K562 (cell line): ENCODE measurements at regions not wholly inside any gene's neighbourhood (a gene's known extent, or its start where the extent isn't known, plus 50 kb on each side); places are given as distances from the start of the nearest gene placed in this dataset.

Experiments
- EP400 ChIP-seq: fragments of 450-650 bp; IDR thresholded peaks from 2 replicates; pipeline ENCODE4 v1.6.1; 2017; ENCODE audit warnings: antibody characterized with exemption, mild to moderate bottlenecking, moderate library complexity
- FOXA1 ChIP-seq: fragments of 450-650 bp; IDR thresholded peaks from 2 replicates; pipeline ENCODE4 v1.6.1; 2016; ENCODE audit warnings: mild to moderate bottlenecking, borderline replicate concordance
- NFYB ChIP-seq: IDR thresholded peaks from 2 replicates; pipeline ENCODE4 v1.6.1; 2011; ENCODE audit warnings: mild to moderate bottlenecking, moderate library complexity; ENCODE audit not compliant: insufficient read length; ENCODE audit errors: extremely low read depth
- NR2C1 ChIP-seq, 2 experiments: fragments of 450-650 bp; IDR thresholded peaks; 2 replicates each; pipeline ENCODE4 v1.6.1; 2017; ENCODE audit warnings: mild to moderate bottlenecking in 2 of 2, antibody characterized with exemption in 1 of 2, inconsistent platforms in 1 of 2, missing compliant biosample characterization in 1 of 2, missing genetic modification characterization in 1 of 2
- PTRF ChIP-seq: fragments of 450-650 bp; IDR thresholded peaks from 2 replicates; pipeline ENCODE4 v1.6.1; 2016; ENCODE audit warnings: mild to moderate bottlenecking, missing genetic modification characterization, missing compliant biosample characterization
- RAD21 ChIP-seq, 2 experiments: fragments of 250-450 bp in 1 of 2; fragments of 450-650 bp in 1 of 2; sonication (Bioruptor Pico) in 1 of 2; formaldehyde crosslinking in 1 of 2; IDR thresholded peaks in 1 of 2; conservative IDR thresholded peaks in 1 of 2; 2 replicates each; pipeline versions ENCODE4 v1.4.0 to v1.8.0; 2020 to 2022; ENCODE audit warnings: mild to moderate bottlenecking in 2 of 2, moderate library complexity in 1 of 2
- REST ChIP-seq, 2 experiments: fragments of 450-650 bp; formaldehyde crosslinking in 1 of 2; IDR thresholded peaks; 2 replicates each; pipeline versions ENCODE4 v1.4.0 to v1.6.1; 2014 to 2020; ENCODE audit warnings: mild to moderate bottlenecking in 2 of 2, borderline replicate concordance in 1 of 2, low read depth in 1 of 2
- TRIM28 ChIP-seq: fragments of 450-650 bp; IDR thresholded peaks from 2 replicates; pipeline ENCODE4 v1.6.1; 2017
- TSC22D4 ChIP-seq: fragments of 450-650 bp; IDR thresholded peaks from 2 replicates; pipeline ENCODE4 v1.6.1; 2016; ENCODE audit warnings: missing genetic modification characterization, missing biosample characterization, control low read depth
- YY1 ChIP-seq, 3 experiments: IDR thresholded peaks; 2 replicates each; pipeline ENCODE4 v1.6.1; 2011; ENCODE audit warnings: low read length in 2 of 3, mild to moderate bottlenecking in 2 of 3, moderate library complexity in 2 of 3, borderline replicate concordance in 1 of 3, control low read depth in 1 of 3, low read depth in 1 of 3; ENCODE audit not compliant: insufficient read depth in 3 of 3, insufficient replicate concordance in 2 of 3, control insufficient read depth in 1 of 3, insufficient read length in 1 of 3; ENCODE audit errors: extremely low read depth in 1 of 3
- ZNF134 ChIP-seq: fragments of 250-450 bp; sonication (Bioruptor Pico); conservative IDR thresholded peaks from 2 replicates; pipeline ENCODE4 v1.4.0; 2020
- ZNF785 ChIP-seq: fragments of 250-450 bp; sonication (Bioruptor Pico); IDR thresholded peaks from 2 replicates; pipeline ENCODE4 v1.4.0; 2020; ENCODE audit warnings: mild to moderate bottlenecking
- TF ChIP-seq, protein P1 (sequence below): fragments of 450-650 bp; IDR thresholded peaks from 2 replicates; pipeline ENCODE4 v1.6.1; 2018; ENCODE audit not compliant: partially characterized antibody

DNA sequence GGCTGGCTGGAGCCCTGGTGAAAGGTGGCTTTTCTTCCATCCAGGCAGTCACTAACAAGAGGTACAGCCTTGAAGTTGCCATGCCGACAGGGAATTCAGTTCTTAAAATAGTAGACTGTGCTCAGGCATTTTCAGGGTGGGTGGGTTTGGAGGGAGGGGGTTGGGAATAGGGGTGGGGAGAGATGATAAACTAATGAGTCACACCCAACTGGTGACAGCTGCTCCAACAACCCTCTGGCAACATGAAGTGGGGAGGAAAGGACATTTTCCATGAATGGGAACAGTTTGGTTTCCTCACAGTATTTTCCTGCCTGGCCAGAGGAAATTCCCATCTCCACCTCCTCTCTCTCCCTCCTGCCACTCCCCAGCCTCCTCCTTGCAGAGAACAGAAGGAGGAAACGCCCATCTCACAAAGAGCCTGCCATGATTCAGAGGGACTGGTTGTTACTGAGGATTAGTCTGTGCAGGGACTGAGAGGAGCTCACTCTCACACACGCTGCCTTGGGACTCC lies 113.0 kb upstream of the SLC1A4 start (continued):
- TF ChIP-seq REST (IDR thresholded peaks at IDR 0.05; ENCODE audit: borderline replicate concordance): peak; percentile 10; the same call in 1 of the 2 replicates
- TF ChIP-seq REST (CRISPR knock-in tag; IDR thresholded peaks at IDR 0.05; ENCODE audit: low read depth): no peak
- peak in 1 of 2 experiments; percentile 24; a peak in 1 of 4 replicates for TF ChIP-seq RAD21 (CRISPR knock-in tag; conservative IDR thresholded peaks at IDR 0.05 in 1 of 2, IDR thresholded peaks at IDR 0.05 in 1 of 2)
- TF ChIP-seq, protein P1, sequence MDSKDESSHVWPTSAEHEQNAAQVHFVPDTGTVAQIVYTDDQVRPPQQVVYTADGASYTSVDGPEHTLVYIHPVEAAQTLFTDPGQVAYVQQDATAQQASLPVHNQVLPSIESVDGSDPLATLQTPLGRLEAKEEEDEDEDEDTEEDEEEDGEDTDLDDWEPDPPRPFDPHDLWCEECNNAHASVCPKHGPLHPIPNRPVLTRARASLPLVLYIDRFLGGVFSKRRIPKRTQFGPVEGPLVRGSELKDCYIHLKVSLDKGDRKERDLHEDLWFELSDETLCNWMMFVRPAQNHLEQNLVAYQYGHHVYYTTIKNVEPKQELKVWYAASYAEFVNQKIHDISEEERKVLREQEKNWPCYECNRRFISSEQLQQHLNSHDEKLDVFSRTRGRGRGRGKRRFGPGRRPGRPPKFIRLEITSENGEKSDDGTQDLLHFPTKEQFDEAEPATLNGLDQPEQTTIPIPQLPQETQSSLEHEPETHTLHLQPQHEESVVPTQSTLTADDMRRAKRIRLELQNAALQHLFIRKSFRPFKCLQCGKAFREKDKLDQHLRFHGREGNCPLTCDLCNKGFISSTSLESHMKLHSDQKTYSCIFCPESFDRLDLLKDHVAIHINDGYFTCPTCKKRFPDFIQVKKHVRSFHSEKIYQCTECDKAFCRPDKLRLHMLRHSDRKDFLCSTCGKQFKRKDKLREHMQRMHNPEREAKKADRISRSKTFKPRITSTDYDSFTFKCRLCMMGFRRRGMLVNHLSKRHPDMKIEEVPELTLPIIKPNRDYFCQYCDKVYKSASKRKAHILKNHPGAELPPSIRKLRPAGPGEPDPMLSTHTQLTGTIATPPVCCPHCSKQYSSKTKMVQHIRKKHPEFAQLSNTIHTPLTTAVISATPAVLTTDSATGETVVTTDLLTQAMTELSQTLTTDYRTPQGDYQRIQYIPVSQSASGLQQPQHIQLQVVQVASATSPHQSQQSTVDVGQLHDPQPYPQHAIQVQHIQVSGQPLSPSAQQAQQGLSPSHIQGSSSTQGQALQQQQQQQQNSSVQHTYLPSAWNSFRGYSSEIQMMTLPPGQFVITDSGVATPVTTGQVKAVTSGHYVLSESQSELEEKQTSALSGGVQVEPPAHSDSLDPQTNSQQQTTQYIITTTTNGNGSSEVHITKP: no peak
- no peak for TF ChIP-seq NFYB
- TF ChIP-seq EP400: no peak
- TF ChIP-seq TSC22D4 (tag): no peak
- no peak for TF ChIP-seq PTRF
- TF ChIP-seq NR2C1 (IDR thresholded peaks at IDR 0.05): no peak
- TF ChIP-seq NR2C1 (tag; IDR thresholded peaks at IDR 0.05): no peak
- TF ChIP-seq FOXA1: no peak
- TF ChIP-seq TRIM28: peak; percentile 79; the same call in 1 of the 2 replicates
- TF ChIP-seq ZNF785 (CRISPR knock-in tag): no peak
- TF ChIP-seq YY1 (IDR thresholded peaks at IDR 0.05; ENCODE audit: borderline replicate concordance in 1 of 3, control insufficient read depth in 1 of 3, extremely low read depth in 1 of 3, insufficient read depth in 3 of 3, insufficient read length in 1 of 3, insufficient replicate concordance in 2 of 3, low read depth in 1 of 3, low read length in 2 of 3): peak in 1 of 3 experiments; percentile 26
- no peak for TF ChIP-seq ZNF134 (CRISPR knock-in tag)
